Astrocyte of the cerebellum (primary cell): ENCODE measurements at regions not wholly inside any gene's neighbourhood (a gene's known extent, or its start where the extent isn't known, plus 50 kb on each side); places are given as distances from the start of the nearest gene placed in this dataset.

ENCODE experiments used
- DNase-seq: peaks from one replicate; pipeline ENCODE4 v3.0.0-alpha.2; 2011; ENCODE audit warnings: low read depth
- H3K4me3 ChIP-seq: 2 replicates; pipeline ENCODE4 v1.5.1; 2011; ENCODE audit warnings: mild to moderate bottlenecking, low read depth, low read length, moderate library complexity
- CTCF ChIP-seq: IDR thresholded peaks from 2 replicates; pipeline ENCODE4 v1.5.1; 2012; ENCODE audit warnings: low read length, low read depth, moderate library complexity, mild to moderate bottlenecking; ENCODE audit errors: missing control alignments
- in situ Hi-C: cut with HindIII; loops from 2 replicates; pipeline ENCODE4 v1.10.0; 2017; ENCODE audit warnings: low sequenced_read_pairs

GRCh38 chr5:159385536-159385935 lies 55.2 kb upstream of the IL12B start:
- no peak overlapping the region for H3K4me3 ChIP-seq
- in situ Hi-C loops = no loop called here
- no peak for TF ChIP-seq CTCF
- no peak for DNase-seq

- TF ChIP-seq CTCF = no peak
- no peak for DNase-seq
- in situ Hi-C loops = no loop called here
- H3K4me3 ChIP-seq = no peak overlapping the region
These were observed 55.9 kb upstream of the IL12B start for GRCh38 chr5:159386028-159386711.

GRCh38 chr5:159392871-159393270 lies 62.6 kb upstream of the IL12B start:
- no peak for TF ChIP-seq CTCF
- in situ Hi-C loops = no loop called here
- no peak overlapping the region for H3K4me3 ChIP-seq
- no peak for DNase-seq

GRCh38 chr5:159393854-159394274 lies 63.6 kb upstream of the IL12B start:
- in situ Hi-C loops = no loop called here
- DNase-seq = no peak
- H3K4me3 ChIP-seq = no peak overlapping the region
- TF ChIP-seq CTCF = no peak

GRCh38 chr5:159395202-159395601 lies 64.9 kb upstream of the IL12B start:
- in situ Hi-C loops = no loop called here
- H3K4me3 ChIP-seq = no peak overlapping the region
- no peak for DNase-seq
- TF ChIP-seq CTCF = no peak

GRCh38 chr5:159398936-159399335 lies 68.6 kb upstream of the IL12B start:
- TF ChIP-seq CTCF = no peak
- no peak overlapping the region for H3K4me3 ChIP-seq
- DNase-seq = no peak
- in situ Hi-C loops = no loop called here
